Adipocyte (in vitro differentiated cells): ENCODE measurements at regions not wholly inside any gene's neighbourhood (a gene's known extent, or its start where the extent isn't known, plus 50 kb on each side); places are given as distances from the start of the nearest gene placed in this dataset.
"Not testable (repeated sequence)": the region's sequence is repeated elsewhere in the genome, so short reads cannot be mapped to it uniquely, and the experiment has no call there.

Experiments used
- DNase-seq: peaks from one replicate; pipeline ENCODE4 v3.0.0-alpha.2; 2015; ENCODE audit warnings: low read depth
- H3K27me3 ChIP-seq: replicated peaks from 2 replicates; pipeline ENCODE4 v1.7.0; 2013; ENCODE audit warnings: mild to moderate bottlenecking, low read length, moderate library complexity; ENCODE audit not compliant: control insufficient read depth, insufficient read depth
- H3K36me3 ChIP-seq: 2 replicates; pipeline ENCODE4 v1.7.0; 2013; ENCODE audit warnings: low read length, mild to moderate bottlenecking, moderate library complexity; ENCODE audit not compliant: control insufficient read depth, insufficient read depth, severe bottlenecking
- H3K4me1 ChIP-seq: 2 replicates; pipeline ENCODE4 v1.7.0; 2013; ENCODE audit warnings: mild to moderate bottlenecking, low read length, moderate library complexity; ENCODE audit not compliant: control insufficient read depth, insufficient read depth
- H3K4me3 ChIP-seq: 2 replicates; pipeline ENCODE4 v1.7.0; 2013; ENCODE audit warnings: mild to moderate bottlenecking, low read length, moderate library complexity
- H3K9ac ChIP-seq: 2 replicates; pipeline ENCODE4 v1.7.0; 2013; ENCODE audit warnings: mild to moderate bottlenecking, low read length, moderate library complexity
- H3K9me3 ChIP-seq: 2 replicates; pipeline ENCODE4 v1.7.0; 2013; ENCODE audit warnings: mild to moderate bottlenecking, low read length, moderate library complexity; ENCODE audit not compliant: control insufficient read depth

- no peak for DNase-seq
- Histone ChIP-seq H3K36me3 (no peaks in the 10 kb centered on the region), H3K9me3 (no peaks in the 10 kb centered on the region), H3K9ac (no peak overlapping the region), H3K4me3 (no peak overlapping the region), H3K27me3 (peaks cover 6% of the 10 kb centered on the region), H3K4me1 (no peaks in the 10 kb centered on the region)
These were observed 926.4 kb upstream of the FANCL start for GRCh38 chr2:59167514-59167913.

DNA sequence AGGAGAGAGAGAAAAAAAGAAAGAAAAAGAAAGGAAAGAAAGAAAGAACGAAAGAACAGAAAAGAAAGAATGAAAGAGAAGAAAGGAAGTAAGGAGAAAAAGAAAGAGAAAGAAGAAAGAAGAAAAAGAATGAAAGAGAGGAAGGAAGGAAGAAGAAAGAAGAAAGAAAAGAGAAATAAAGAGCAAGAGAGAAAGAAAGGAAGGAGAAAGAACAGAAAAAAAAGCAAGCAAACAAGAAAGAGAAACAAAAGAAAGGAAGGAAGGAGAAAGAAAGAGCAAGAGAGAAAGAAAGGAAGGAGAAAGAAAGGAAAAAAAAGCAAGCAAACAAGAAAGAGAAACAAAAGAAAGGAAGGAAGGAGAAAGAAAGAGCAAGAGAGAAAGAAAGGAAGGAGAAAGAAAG lies 916.8 kb upstream of the FANCL start:
- H3K27me3 ChIP-seq, DNase-seq, H3K4me3 ChIP-seq: not testable (repeated sequence)

GRCh38 chr2:59151805-59152204 lies 910.7 kb upstream of the FANCL start:
- Histone ChIP-seq H3K4me1 (no peaks in the 10 kb centered on the region), H3K36me3 (no peaks in the 10 kb centered on the region), H3K9me3 (no peaks in the 10 kb centered on the region), H3K4me3 (no peak overlapping the region), H3K9ac (no peak overlapping the region), H3K27me3 (no peaks in the 10 kb centered on the region)
- DNase-seq, result no peak

More for the DNA sequence above, 916.8 kb upstream of the FANCL start:
- not testable (repeated sequence) for H3K9ac ChIP-seq, H3K9me3 ChIP-seq, H3K4me1 ChIP-seq, H3K36me3 ChIP-seq

DNA sequence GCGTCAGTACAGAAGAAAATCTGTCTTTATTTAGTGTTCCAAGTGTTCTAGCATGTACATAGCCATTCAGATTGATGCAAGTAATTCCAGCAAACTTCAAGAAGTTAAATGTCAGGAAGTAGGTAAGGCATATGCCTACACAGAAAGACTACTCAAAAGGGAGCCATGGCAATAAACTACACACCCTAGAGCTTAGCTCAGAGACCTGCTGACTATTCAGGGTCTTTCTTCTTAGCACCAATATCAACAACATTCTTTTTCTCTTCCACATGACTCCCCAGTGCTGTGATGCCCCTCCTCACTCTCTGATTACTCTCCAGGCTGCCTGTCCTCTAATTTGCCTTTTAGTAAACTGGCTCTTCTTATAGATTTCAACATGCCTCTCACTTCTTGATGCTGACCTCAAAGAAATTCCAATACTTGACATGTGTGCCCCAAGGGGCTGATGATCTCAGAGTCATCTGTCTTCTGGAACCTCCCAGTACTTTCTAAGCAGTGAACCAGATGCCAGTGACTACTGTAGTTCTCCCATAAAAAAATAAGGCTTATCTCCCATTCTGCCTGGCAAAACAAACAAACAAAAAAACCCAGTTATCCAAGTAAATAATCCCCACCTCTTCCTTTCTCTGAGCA lies 909.2 kb upstream of the FANCL start:
- Histone ChIP-seq H3K4me1 (no peaks in the 10 kb centered on the region), H3K36me3 (no peaks in the 10 kb centered on the region), H3K27me3 (no peaks in the 10 kb centered on the region), H3K9me3 (no peaks in the 10 kb centered on the region), H3K9ac (no peak overlapping the region), H3K4me3 (no peak overlapping the region)
- no peak for DNase-seq

- no peaks in the 10 kb centered on the region for H3K9me3 ChIP-seq
- H3K27me3 ChIP-seq, result no peaks in the 10 kb centered on the region
- H3K4me1 ChIP-seq, result no peaks in the 10 kb centered on the region
- H3K9ac ChIP-seq, result no peak overlapping the region
- DNase-seq, result no peak
- no peaks in the 10 kb centered on the region for H3K36me3 ChIP-seq
- no peak overlapping the region for H3K4me3 ChIP-seq
These were observed 908.1 kb upstream of the FANCL start for GRCh38 chr2:59149271-59149670.

DNA sequence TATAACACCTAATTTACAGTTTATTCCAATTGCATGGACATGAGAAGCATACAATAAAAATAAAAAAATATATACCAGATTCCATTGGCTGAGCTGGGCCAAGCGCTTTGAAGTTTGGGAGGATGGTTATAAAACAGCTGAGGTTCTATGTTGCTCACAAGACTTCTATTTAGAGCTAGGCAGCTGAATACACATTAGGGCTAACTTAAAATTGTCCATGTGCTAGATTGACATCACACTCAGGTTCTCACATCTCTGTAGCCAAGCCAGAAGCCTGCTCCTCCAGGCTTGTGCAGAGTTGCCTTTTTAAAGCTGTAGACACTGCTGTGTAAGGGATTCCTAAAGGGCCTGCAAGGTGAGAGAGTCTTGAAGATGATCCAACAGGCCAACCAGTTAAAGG lies 871.1 kb upstream of the FANCL start:
- no peak for DNase-seq
- H3K27me3 ChIP-seq, result no peaks in the 10 kb centered on the region
- H3K9ac ChIP-seq, result no peak overlapping the region
- H3K4me3 ChIP-seq, result no peak overlapping the region
- no peaks in the 10 kb centered on the region for H3K36me3 ChIP-seq
- no peaks in the 10 kb centered on the region for H3K4me1 ChIP-seq
- H3K9me3 ChIP-seq, result no peaks in the 10 kb centered on the region

GRCh38 chr2:59096973-59097372 lies 855.8 kb upstream of the FANCL start:
- H3K36me3 ChIP-seq, result no peaks in the 10 kb centered on the region
- no peak overlapping the region for H3K9ac ChIP-seq
- H3K9me3 ChIP-seq, result peaks cover 3% of the 10 kb centered on the region
- H3K4me1 ChIP-seq, result no peaks in the 10 kb centered on the region
- no peak overlapping the region for H3K4me3 ChIP-seq
- no peaks in the 10 kb centered on the region for H3K27me3 ChIP-seq
- DNase-seq, result no peak

DNA sequence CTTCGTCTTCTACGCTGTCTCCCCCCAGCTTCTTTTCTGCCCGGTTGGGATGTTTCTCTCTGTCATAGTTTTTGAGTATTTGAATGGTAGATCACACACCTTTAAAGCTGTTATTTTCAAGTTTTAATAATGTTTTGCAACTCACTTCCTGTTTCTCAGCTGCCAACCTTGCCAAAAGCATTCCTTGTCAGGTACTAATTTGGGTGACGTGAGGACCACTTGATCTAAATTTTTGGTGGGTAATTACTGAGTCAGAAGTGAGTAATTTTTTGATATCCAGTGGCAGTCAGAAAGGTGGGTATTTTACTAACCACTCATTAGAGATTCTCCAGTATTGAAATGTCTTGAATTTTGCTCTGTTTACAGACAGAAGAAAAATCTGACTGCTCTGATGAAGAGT lies 852.4 kb upstream of the FANCL start:
- no peak overlapping the region for H3K9ac ChIP-seq
- DNase-seq, result no peak

GRCh38 chr2:59084326-59084725 lies 843.2 kb upstream of the FANCL start:
- Histone ChIP-seq H3K36me3 (no peaks in the 10 kb centered on the region), H3K9ac (no peak overlapping the region), H3K27me3 (no peaks in the 10 kb centered on the region), H3K4me3 (no peak overlapping the region), H3K9me3 (no peaks in the 10 kb centered on the region), H3K4me1 (no peaks in the 10 kb centered on the region)
- no peak for DNase-seq

More for the DNA sequence above, 852.4 kb upstream of the FANCL start:
- H3K9me3 ChIP-seq, result no peaks in the 10 kb centered on the region
- no peak overlapping the region for H3K4me3 ChIP-seq
- no peaks in the 10 kb centered on the region for H3K4me1 ChIP-seq
- no peaks in the 10 kb centered on the region for H3K36me3 ChIP-seq
- no peaks in the 10 kb centered on the region for H3K27me3 ChIP-seq

DNA sequence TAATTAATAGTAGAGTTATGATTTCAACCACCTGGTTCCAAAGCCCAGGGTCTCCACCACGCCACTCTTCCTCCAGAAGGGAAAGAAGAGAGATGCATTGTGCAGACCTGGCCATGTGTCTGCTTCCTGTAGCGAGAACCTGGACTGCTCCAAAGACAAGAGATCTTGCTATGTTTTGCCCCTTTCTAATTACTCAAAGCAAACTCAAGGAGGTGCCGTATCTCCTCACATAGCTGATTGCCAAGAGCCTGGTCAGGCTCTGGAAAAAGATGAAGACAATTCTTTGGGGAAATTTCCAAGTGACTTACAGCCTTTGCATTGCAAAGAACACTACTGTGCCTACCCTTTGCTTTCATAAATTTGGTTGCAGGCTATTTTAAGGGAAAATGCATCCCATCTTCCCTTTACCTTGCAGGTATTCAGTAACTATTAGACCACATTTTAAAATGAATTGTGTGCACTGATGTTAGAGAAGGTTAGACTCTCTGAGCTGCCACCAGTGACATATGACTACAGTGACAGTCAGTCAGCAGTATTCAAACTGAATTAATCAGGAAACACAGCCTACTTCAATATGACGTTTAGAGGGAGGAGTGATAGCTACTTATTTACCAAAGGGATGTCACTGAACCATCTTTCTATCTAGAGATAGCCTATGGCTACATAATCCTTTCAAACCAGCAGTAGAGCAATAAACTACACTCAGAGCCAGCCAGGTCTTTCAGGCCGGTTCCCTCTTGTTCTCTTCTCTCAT lies 842.1 kb upstream of the FANCL start:
- DNase-seq, result no peak
- Histone ChIP-seq H3K27me3 (no peaks in the 10 kb centered on the region), H3K4me3 (no peak overlapping the region), H3K9ac (no peak overlapping the region), H3K4me1 (no peaks in the 10 kb centered on the region), H3K36me3 (no peaks in the 10 kb centered on the region), H3K9me3 (no peaks in the 10 kb centered on the region)

DNA sequence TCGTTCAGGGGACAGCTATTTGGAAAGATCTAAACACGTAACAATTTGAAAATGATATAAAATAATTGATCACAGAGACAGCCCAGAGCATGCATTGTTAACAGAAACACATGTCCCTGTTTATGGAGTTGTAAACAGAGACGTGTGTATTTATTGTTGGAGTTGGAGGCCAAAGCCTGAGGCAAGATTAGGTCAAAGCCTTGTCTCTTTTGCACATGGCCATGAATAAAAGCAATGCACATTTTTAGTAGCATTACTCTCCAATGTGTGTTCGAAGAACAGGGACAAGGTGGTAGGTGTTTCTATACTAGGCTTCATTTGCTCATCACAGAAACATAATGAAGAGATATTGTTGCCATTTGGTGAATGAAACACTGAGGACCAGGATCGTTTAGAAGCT lies 841.5 kb upstream of the FANCL start:
- H3K9ac ChIP-seq, result no peak overlapping the region
- H3K4me3 ChIP-seq, result no peak overlapping the region
- H3K27me3 ChIP-seq, result no peaks in the 10 kb centered on the region
- DNase-seq, result no peak
- H3K9me3 ChIP-seq, result no peaks in the 10 kb centered on the region
- no peaks in the 10 kb centered on the region for H3K36me3 ChIP-seq
- no peaks in the 10 kb centered on the region for H3K4me1 ChIP-seq
